ENCODE measurements at regions not wholly inside any gene's neighbourhood (a gene's known extent, or its start where the extent isn't known, plus 50 kb on each side); places are given as distances from the start of the nearest gene placed in this dataset.

DNA sequence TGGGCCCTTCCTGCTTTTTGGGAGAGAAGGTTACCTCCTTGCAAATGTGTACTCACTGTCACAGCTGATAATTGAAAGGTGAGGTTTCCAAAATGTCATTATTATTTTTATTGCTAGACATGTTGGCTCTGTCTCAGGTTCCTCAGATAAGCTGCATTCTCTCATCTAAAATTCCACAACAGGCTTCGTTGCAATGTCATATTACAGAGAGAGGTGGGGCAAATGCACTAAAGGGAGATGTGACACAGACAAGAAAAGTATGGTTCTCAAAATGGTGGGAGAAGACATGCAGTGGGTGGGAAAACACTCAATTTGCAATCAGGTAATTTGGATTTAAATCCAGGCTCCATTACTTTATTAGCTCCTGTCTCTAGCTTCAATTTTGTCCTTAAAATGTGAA lies 256.4 kb upstream of the POU3F2 start:
- FAIRE-seq (no peak), DNase-seq (ENCODE audit: insufficient read length, low spot score) (no peak)
- TF ChIP-seq, protein P1, sequence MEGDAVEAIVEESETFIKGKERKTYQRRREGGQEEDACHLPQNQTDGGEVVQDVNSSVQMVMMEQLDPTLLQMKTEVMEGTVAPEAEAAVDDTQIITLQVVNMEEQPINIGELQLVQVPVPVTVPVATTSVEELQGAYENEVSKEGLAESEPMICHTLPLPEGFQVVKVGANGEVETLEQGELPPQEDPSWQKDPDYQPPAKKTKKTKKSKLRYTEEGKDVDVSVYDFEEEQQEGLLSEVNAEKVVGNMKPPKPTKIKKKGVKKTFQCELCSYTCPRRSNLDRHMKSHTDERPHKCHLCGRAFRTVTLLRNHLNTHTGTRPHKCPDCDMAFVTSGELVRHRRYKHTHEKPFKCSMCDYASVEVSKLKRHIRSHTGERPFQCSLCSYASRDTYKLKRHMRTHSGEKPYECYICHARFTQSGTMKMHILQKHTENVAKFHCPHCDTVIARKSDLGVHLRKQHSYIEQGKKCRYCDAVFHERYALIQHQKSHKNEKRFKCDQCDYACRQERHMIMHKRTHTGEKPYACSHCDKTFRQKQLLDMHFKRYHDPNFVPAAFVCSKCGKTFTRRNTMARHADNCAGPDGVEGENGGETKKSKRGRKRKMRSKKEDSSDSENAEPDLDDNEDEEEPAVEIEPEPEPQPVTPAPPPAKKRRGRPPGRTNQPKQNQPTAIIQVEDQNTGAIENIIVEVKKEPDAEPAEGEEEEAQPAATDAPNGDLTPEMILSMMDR (IDR thresholded peaks at IDR 0.05; ENCODE audit: insufficient read depth, missing control alignments) = no peak

DNA sequence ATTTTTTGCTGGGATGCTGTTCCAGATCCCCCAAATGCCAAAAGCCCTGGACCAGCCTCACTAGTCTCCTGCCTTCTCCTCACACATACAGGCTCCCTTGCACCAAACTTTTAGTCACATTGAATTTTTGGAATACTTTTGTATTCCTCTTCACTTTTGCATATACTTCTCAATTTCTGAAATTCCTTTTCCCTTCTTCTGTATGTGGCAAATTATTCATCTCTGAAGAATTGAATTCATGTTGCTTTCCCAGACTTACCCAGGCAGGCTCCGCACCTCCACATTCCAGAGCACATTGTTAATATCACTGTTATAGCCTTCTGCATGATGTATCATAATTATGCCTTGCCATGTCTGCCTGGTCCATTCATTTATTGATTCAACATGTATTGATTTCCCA lies 255.3 kb upstream of the POU3F2 start:
- TF ChIP-seq, protein P1 (IDR thresholded peaks at IDR 0.05; ENCODE audit: insufficient read depth, missing control alignments) = no peak
- FAIRE-seq = no peak
- no peak for DNase-seq (ENCODE audit: insufficient read length, low spot score)

DNA sequence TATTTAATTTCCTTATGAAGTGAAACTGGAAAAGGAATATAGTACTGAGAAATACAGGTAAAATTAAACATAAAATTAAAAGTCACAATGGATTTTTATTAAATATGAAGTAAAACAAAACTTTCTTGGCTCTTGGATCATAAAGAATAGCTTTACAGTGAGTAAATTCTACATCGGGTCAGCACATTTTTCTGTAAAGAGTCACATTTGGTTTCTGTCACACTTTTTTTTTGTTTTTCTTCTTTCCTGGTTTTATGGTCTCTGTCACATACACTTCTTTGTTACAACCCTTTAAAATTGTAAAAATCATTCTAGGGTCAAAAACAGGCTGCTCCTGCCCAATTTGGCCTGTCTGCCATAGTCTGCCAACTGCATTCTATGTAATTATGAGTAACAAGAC lies 254.4 kb upstream of the POU3F2 start:
- DNase-seq (ENCODE audit: insufficient read length, low spot score) (no peak), FAIRE-seq (no peak)
- TF ChIP-seq, protein P1 (IDR thresholded peaks at IDR 0.05; ENCODE audit: insufficient read depth, missing control alignments) = no peak

DNA sequence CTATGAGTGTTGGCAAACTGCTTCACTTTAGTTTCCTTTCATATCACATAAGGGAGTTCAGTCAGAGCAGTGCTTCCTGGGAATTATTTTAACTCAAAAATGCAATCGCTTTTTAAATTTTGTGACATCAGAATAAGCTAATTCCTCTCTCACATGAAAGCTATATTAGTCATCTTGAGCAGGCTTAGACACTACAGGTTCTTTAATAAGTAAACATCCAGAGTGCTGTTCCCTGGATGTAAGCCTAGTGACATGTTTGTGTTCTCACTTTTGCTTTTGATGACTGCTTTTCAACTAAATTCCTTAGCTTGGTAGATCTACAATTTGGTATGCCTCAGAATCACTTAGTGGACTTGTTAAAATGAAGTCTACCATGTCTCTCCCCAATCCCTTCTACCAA lies 252.7 kb upstream of the POU3F2 start:
- DNase-seq (ENCODE audit: insufficient read length, low spot score) (no peak), FAIRE-seq (no peak)
- TF ChIP-seq, protein P1 (IDR thresholded peaks at IDR 0.05; ENCODE audit: insufficient read depth, missing control alignments) = no peak

DNA sequence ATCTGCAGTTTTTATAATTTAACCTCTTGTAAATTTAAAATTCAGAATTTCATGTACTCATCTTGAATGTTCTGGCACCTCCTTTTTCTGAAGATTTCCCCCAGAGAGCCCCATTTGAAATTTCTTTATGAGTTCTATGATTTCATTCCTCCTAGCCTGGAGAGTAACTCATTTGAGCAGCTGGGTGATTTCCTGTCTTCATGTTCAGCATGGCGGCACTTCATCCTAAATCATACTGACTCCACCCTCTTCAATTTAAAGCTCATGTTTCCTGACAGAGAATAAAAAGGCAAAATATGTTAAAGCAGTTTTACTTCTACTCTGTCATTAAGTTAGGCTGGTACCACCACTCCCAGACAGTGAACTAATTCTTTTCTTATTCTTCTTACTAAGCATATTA lies 250.9 kb upstream of the POU3F2 start:
- TF ChIP-seq, protein P1 (IDR thresholded peaks at IDR 0.05; ENCODE audit: insufficient read depth, missing control alignments) = no peak
- no peak for DNase-seq (ENCODE audit: insufficient read length, low spot score)
- no peak for FAIRE-seq

DNA sequence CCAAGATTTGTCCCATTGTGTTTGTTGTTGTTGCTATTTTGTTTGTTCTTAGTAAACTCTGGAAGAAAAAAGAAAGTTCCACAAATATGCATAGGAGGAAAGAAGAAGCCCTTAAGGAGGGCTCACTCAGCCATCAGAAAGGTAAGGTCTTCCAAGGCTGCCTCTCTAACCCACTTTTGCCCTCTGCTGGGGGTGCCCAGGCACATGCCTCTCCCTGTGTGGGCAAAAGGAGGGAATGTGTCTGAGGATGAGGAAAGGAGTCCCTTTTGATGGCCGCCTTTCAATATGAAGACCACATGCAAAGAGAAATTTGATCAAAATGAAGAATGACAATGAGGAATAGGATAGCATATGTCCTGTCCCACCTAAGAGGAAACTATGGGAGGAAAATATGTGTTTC lies 248.2 kb upstream of the POU3F2 start:
- no peak for FAIRE-seq
- no peak for DNase-seq (ENCODE audit: insufficient read length, low spot score)
- TF ChIP-seq, protein P1 (IDR thresholded peaks at IDR 0.05; ENCODE audit: insufficient read depth, missing control alignments) = no peak

DNA sequence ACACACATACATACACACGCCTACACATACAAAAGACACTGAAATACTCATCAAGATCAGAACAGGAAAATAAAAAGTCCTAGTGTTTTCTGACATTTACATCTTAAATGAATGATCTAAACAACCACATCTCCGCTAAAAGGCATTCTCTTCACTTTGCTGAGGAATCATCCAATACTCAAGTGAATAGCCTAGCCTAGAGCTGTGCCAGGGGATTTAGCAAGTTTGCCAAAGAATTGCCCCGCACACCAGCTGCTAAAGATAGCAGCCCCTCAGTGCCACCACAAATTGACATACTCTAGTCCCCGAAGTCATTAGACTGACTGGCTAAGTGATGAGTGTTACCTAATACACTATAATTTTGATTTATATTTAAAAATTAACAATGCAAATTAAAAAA lies 246.8 kb upstream of the POU3F2 start:
- TF ChIP-seq, protein P1 (IDR thresholded peaks at IDR 0.05; ENCODE audit: insufficient read depth, missing control alignments) = no peak
- FAIRE-seq (no peak), DNase-seq (ENCODE audit: insufficient read length, low spot score) (no peak)
